Liver (tissue), 8 donors: ENCODE measurements at regions not wholly inside any gene's neighbourhood (a gene's known extent, or its start where the extent isn't known, plus 50 kb on each side); places are given as distances from the start of the nearest gene placed in this dataset.

ENCODE experiments used
- DNase-seq: peaks from one replicate; pipeline ENCODE4 v3.0.0-alpha.2; 2017; ENCODE audit warnings: low spot score
- H3K27ac ChIP-seq, 2 donors: one replicate each; pipeline ENCODE4 v1.7.0; 2013; ENCODE audit warnings: inconsistent platforms in 2 of 2, low read length in 2 of 2, control low read depth in 1 of 2, low read depth in 1 of 2, mild to moderate bottlenecking in 1 of 2
- H3K27me3 ChIP-seq, 4 donors: one replicate each; pipeline versions ENCODE4 v1.6.1 to v1.7.0; 2013; ENCODE audit warnings: low read length in 3 of 4, inconsistent platforms in 1 of 4, mild to moderate bottlenecking in 1 of 4, moderate library complexity in 1 of 4; ENCODE audit not compliant: control insufficient read depth in 4 of 4, insufficient read depth in 4 of 4
- H3K36me3 ChIP-seq, 4 donors: one replicate each; pipeline versions ENCODE4 v1.6.1 to v1.7.0; 2013; ENCODE audit warnings: low read length in 3 of 4, mild to moderate bottlenecking in 3 of 4, low read depth in 1 of 4, moderate library complexity in 1 of 4; ENCODE audit not compliant: control insufficient read depth in 4 of 4, insufficient read depth in 3 of 4
- H3K4me1 ChIP-seq, 4 donors: one replicate each; pipeline versions ENCODE4 v1.6.1 to v1.7.0; 2013; ENCODE audit warnings: low read length in 3 of 4, mild to moderate bottlenecking in 3 of 4, moderate library complexity in 1 of 4; ENCODE audit not compliant: control insufficient read depth in 4 of 4, insufficient read depth in 4 of 4
- H3K4me3 ChIP-seq, 3 donors: one replicate each; pipeline versions ENCODE4 v1.6.1 to v1.7.0; 2013; ENCODE audit warnings: low read length in 3 of 3, control low read depth in 1 of 3, low read depth in 1 of 3, mild to moderate bottlenecking in 1 of 3
- H3K9ac ChIP-seq, 2 donors: one replicate each; pipeline ENCODE4 v1.7.0; 2013; ENCODE audit warnings: low read length in 2 of 2, mild to moderate bottlenecking in 2 of 2, moderate library complexity in 2 of 2, control low read depth in 1 of 2, low read depth in 1 of 2
- H3K9me3 ChIP-seq, 4 donors: one replicate each; pipeline versions ENCODE4 v1.6.1 to v1.7.0; 2013; ENCODE audit warnings: low read length in 3 of 4; ENCODE audit not compliant: control insufficient read depth in 4 of 4
- ATF3 ChIP-seq: IDR thresholded peaks from 2 replicates; pipeline ENCODE4 v1.6.1; 2016; ENCODE audit warnings: antibody characterized with exemption
- CTCF ChIP-seq: fragments of 150-350 bp; IDR thresholded peaks from 2 replicates; pipeline ENCODE4 v1.5.1; 2017; ENCODE audit warnings: improper control_type of control experiment, low read depth, low read length; ENCODE audit not compliant: missing input control
- EGR1 ChIP-seq, 2 donors: IDR thresholded peaks; 2 replicates each; pipeline ENCODE4 v1.6.1; 2016 to 2018; ENCODE audit warnings: antibody characterized with exemption in 2 of 2, low read depth in 2 of 2
- FOXA1 ChIP-seq: IDR thresholded peaks from 2 replicates; pipeline ENCODE4 v1.6.1; 2016; ENCODE audit warnings: antibody characterized with exemption
- FOXA2 ChIP-seq: IDR thresholded peaks from 2 replicates; pipeline ENCODE4 v1.6.1; 2016; ENCODE audit warnings: antibody characterized with exemption
- GABPA ChIP-seq, 2 donors: IDR thresholded peaks in 1 of 2; conservative IDR thresholded peaks in 1 of 2; 2 replicates each; pipeline ENCODE4 v1.6.1; 2016; ENCODE audit warnings: antibody characterized with exemption in 2 of 2, mild to moderate bottlenecking in 1 of 2, moderate library complexity in 1 of 2
- HNF4A ChIP-seq, 2 donors: conservative IDR thresholded peaks; 2 replicates each; pipeline ENCODE4 v1.6.1; 2016; ENCODE audit warnings: antibody characterized with exemption in 2 of 2, mild to moderate bottlenecking in 2 of 2
- HNF4G ChIP-seq: IDR thresholded peaks from 2 replicates; pipeline ENCODE4 v1.6.1; 2016; ENCODE audit warnings: antibody characterized with exemption
- JUND ChIP-seq, 2 donors: IDR thresholded peaks; 2 replicates each; pipeline ENCODE4 v1.6.1; 2016; ENCODE audit warnings: antibody characterized with exemption in 2 of 2
- MAX ChIP-seq: IDR thresholded peaks from 2 replicates; pipeline ENCODE4 v1.6.1; 2016; ENCODE audit warnings: antibody characterized with exemption
- NR2F2 ChIP-seq: IDR thresholded peaks from 2 replicates; pipeline ENCODE4 v1.6.1; 2016; ENCODE audit warnings: antibody characterized with exemption
- RAD21 ChIP-seq, 2 donors: IDR thresholded peaks; 2 replicates each; pipeline ENCODE4 v1.6.1; 2016; ENCODE audit warnings: antibody characterized with exemption in 2 of 2, mild to moderate bottlenecking in 2 of 2
- REST ChIP-seq: IDR thresholded peaks from 2 replicates; pipeline ENCODE4 v1.6.1; 2016; ENCODE audit warnings: antibody characterized with exemption, mild to moderate bottlenecking
- RXRA ChIP-seq, 2 donors: IDR thresholded peaks; 2 replicates each; pipeline ENCODE4 v1.6.1; 2017 to 2018; ENCODE audit warnings: antibody characterized with exemption in 2 of 2, mild to moderate bottlenecking in 1 of 2
- SP1 ChIP-seq: IDR thresholded peaks from 2 replicates; pipeline ENCODE4 v1.6.1; 2018; ENCODE audit warnings: antibody characterized with exemption, mild to moderate bottlenecking
- TAF1 ChIP-seq: conservative IDR thresholded peaks from 2 replicates; pipeline ENCODE4 v1.6.1; 2016; ENCODE audit warnings: antibody characterized with exemption, mild to moderate bottlenecking
- YY1 ChIP-seq: IDR thresholded peaks from 2 replicates; pipeline ENCODE4 v1.6.1; 2016; ENCODE audit warnings: antibody characterized with exemption, mild to moderate bottlenecking
- ZBTB33 ChIP-seq: IDR thresholded peaks from 2 replicates; pipeline ENCODE4 v1.6.1; 2016; ENCODE audit warnings: antibody characterized with exemption
- WGBS: extraction: QIAGEN DNeasy Blood & Tissue Kit; methylation state at CpG from one replicate; pipeline ENCODE4 v1.1.7; 2013; 5-methylcytosine and 5-hydroxymethylcytosine counted together
- donor health status: healthy.
- donor health status: healthy.
- donor health status: healthy.
- donor health status: healthy.
- donor health status: healthy.

GRCh38 chr9:105187781-105188180 lies 56.7 kb upstream of the SLC44A1 start:
- TF ChIP-seq TAF1: no peak
- no peak for TF ChIP-seq EGR1 (IDR thresholded peaks at IDR 0.05; ENCODE audit: low read depth in 2 of 2)
- no peak for TF ChIP-seq ATF3
- TF ChIP-seq FOXA2: no peak
- TF ChIP-seq REST: no peak
- TF ChIP-seq HNF4G: no peak
- TF ChIP-seq YY1: no peak
- no peak for TF ChIP-seq RXRA (IDR thresholded peaks at IDR 0.05)
- no peak for TF ChIP-seq RAD21 (IDR thresholded peaks at IDR 0.05)
- no peak for TF ChIP-seq ZBTB33
- no peak for TF ChIP-seq FOXA1
- no peak for TF ChIP-seq SP1
- TF ChIP-seq MAX: no peak
- TF ChIP-seq GABPA (IDR thresholded peaks at IDR 0.05 in 1 of 2, conservative IDR thresholded peaks at IDR 0.05 in 1 of 2): no peak
- no peak for TF ChIP-seq CTCF
- TF ChIP-seq JUND (IDR thresholded peaks at IDR 0.05): no peak
- TF ChIP-seq NR2F2: no peak
- TF ChIP-seq HNF4A (conservative IDR thresholded peaks at IDR 0.05): no peak
- Histone ChIP-seq H3K9ac (no peak overlapping the region), H3K27me3 (no peaks in the 10 kb centered on the region), H3K9me3 (no peaks in the 10 kb centered on the region), H3K36me3 (no peaks in the 10 kb centered on the region), H3K27ac (no peak overlapping the region), H3K4me1 (peaks cover 4 to 12% (median 8%) of the 10 kb centered on the region in 4 donors), H3K4me3 (no peak overlapping the region)
- no peak for DNase-seq
- 78% methylated on average over 1 of the region's 1 CpG for WGBS
